A549 (cell line): ENCODE measurements at regions not wholly inside any gene's neighbourhood (a gene's known extent, or its start where the extent isn't known, plus 50 kb on each side); places are given as distances from the start of the nearest gene placed in this dataset.

Source experiments
- CTCF ChIP-seq: fragments of >200 bp; sonication (Bioruptor Twin); formaldehyde crosslinking; IDR thresholded peaks from 3 replicates; pipeline ENCODE4 v1.5.1; 2016
- JUN ChIP-seq, 2 experiments: fragments of >200 bp; sonication (Bioruptor Twin); formaldehyde crosslinking; IDR thresholded peaks; 2 replicates in 1 of 2; 3 replicates in 1 of 2; pipeline ENCODE4 v1.6.1; 2016 to 2017
- MAX ChIP-seq: IDR thresholded peaks from 2 replicates; pipeline ENCODE4 v1.6.1; 2012
- MAZ ChIP-seq: fragments of 150-350 bp; IDR thresholded peaks from 2 replicates; pipeline ENCODE4 v1.6.1; 2014; ENCODE audit warnings: antibody characterized with exemption, low read depth, low read length, borderline replicate concordance
- NR3C1 ChIP-seq: fragments of >200 bp; sonication (Bioruptor Twin); formaldehyde crosslinking; IDR thresholded peaks from 3 replicates; pipeline ENCODE4 v1.6.1; 2017
- POLR2A ChIP-seq: IDR thresholded peaks from 2 replicates; pipeline ENCODE4 v1.6.1; 2012; ENCODE audit warnings: mild to moderate bottlenecking, low read length

- TF ChIP-seq NR3C1: no peak
- no peak for TF ChIP-seq MAX
- no peak for TF ChIP-seq CTCF
- TF ChIP-seq MAZ: no peak
- no peak for TF ChIP-seq JUN (IDR thresholded peaks at IDR 0.05)
- no peak for TF ChIP-seq POLR2A
Observed at GRCh38 chr11:42175203-42175602, 715.8 kb upstream of the LRRC4C start.
